T-cell (primary cell): ENCODE measurements at regions not wholly inside any gene's neighbourhood (a gene's known extent, or its start where the extent isn't known, plus 50 kb on each side); places are given as distances from the start of the nearest gene placed in this dataset.

Source experiments
- ATAC-seq, 4 experiments: fragments of 200-7000 bp in 3 of 4; fragments of 150-1000 bp in 1 of 4; cut with Tn5 transposase; replicated peaks in 1 of 4; 1 replicate in 3 of 4; 2 replicates in 1 of 4; pipeline ENCODE4 v1.10.0; 2021; ENCODE audit warnings: moderate library complexity in 3 of 4, mild to moderate bottlenecking in 2 of 4, moderate number of reproducible peaks in 1 of 4
- CTCF ChIA-PET, 2 donors: fragments of 300-600 bp; sonication (Branson Sonifier 250); formaldehyde crosslinking; loops; one replicate each; lab custom pipeline; 2022; ENCODE audit warnings: antibody characterized with exemption in 2 of 2; lab: Charles Lee
- POLR2A ChIA-PET, 2 donors: fragments of 300-600 bp; sonication (Branson Sonifier 250); formaldehyde crosslinking; loops; one replicate each; lab custom pipeline; 2022; ENCODE audit warnings: antibody characterized with exemption in 2 of 2; lab: Charles Lee
- DNase-seq, 35 experiments: peaks; one replicate each; pipeline versions ENCODE4 v3.0.0 to v3.0.0-alpha.2; 2013 to 2023
- H3K27ac ChIP-seq: one replicate; pipeline ENCODE4 v1.5.1; 2013; ENCODE audit warnings: low read length
- H3K27me3 ChIP-seq, 2 experiments: replicated peaks in 1 of 2; 1 replicate in 1 of 2; 2 replicates in 1 of 2; pipeline versions ENCODE4 v1.6.1 to v1.7.0; 2013; ENCODE audit warnings: low read length in 1 of 2, mixed read lengths in 1 of 2; ENCODE audit not compliant: control insufficient read depth in 2 of 2, insufficient read depth in 2 of 2; ENCODE audit errors: extremely low read depth in 1 of 2
- H3K36me3 ChIP-seq, 2 donors: 1 replicate in 1 of 2; 2 replicates in 1 of 2; pipeline versions ENCODE4 v1.6.1 to v1.7.0; 2013; ENCODE audit warnings: low read length in 1 of 2; ENCODE audit not compliant: control insufficient read depth in 2 of 2, insufficient read depth in 1 of 2; ENCODE audit errors: extremely low read depth in 1 of 2
- H3K4me1 ChIP-seq, 2 experiments: 1 replicate in 1 of 2; 2 replicates in 1 of 2; pipeline versions ENCODE4 v1.6.1 to v1.7.0; 2013; ENCODE audit warnings: low read length in 2 of 2, mixed read lengths in 1 of 2; ENCODE audit not compliant: insufficient read depth in 2 of 2, control insufficient read depth in 1 of 2; ENCODE audit errors: extremely low read depth in 1 of 2
- H3K4me3 ChIP-seq, 2 donors: 1 replicate in 1 of 2; 2 replicates in 1 of 2; pipeline versions ENCODE4 v1.5.1 to v1.7.0; 2013; ENCODE audit warnings: mild to moderate bottlenecking in 2 of 2, low read length in 1 of 2, moderate library complexity in 1 of 2; ENCODE audit not compliant: control insufficient read depth in 1 of 2; ENCODE audit errors: extremely low read depth in 1 of 2
- H3K9me3 ChIP-seq: 2 replicates; pipeline ENCODE4 v1.7.0; 2013
- H3K27ac Mint-ChIP-seq, 2 donors: one replicate each; pipeline ENCODE4 v1.8.0; 2020 to 2021; ENCODE audit warnings: mild to moderate bottlenecking in 2 of 2, mixed read lengths in 2 of 2
- H3K27me3 Mint-ChIP-seq, 2 donors: one replicate each; pipeline ENCODE4 v1.8.0; 2021 to 2022; ENCODE audit warnings: mixed read lengths in 2 of 2
- H3K36me3 Mint-ChIP-seq: one replicate; pipeline ENCODE4 v1.8.0; 2021; ENCODE audit warnings: mixed read lengths
- H3K4me1 Mint-ChIP-seq, 3 donors: one replicate each; pipeline ENCODE4 v1.8.0; 2020 to 2022; ENCODE audit warnings: mixed read lengths in 3 of 3, mild to moderate bottlenecking in 1 of 3
- H3K4me3 Mint-ChIP-seq, 3 donors: one replicate each; pipeline ENCODE4 v1.8.0; 2020 to 2022; ENCODE audit warnings: mild to moderate bottlenecking in 3 of 3, mixed read lengths in 3 of 3, moderate library complexity in 3 of 3
- H3K9me3 Mint-ChIP-seq, 3 donors: one replicate each; pipeline ENCODE4 v1.8.0; 2020 to 2022; ENCODE audit warnings: mixed read lengths in 3 of 3
- WGBS: methylation state at CpG from one replicate; pipeline ENCODE4 v1.1.5; 2013; ENCODE audit warnings: missing lambda C conversion rate; ENCODE audit not compliant: insufficient coverage; 5-methylcytosine and 5-hydroxymethylcytosine counted together

- Histone ChIP-seq H3K4me1 (no peaks in the 10 kb centered on the region), H3K27ac (no peak overlapping the region), H3K4me3 (no peak overlapping the region), H3K27me3 (no peaks in the 10 kb centered on the region), H3K36me3 (no peaks in the 10 kb centered on the region), H3K9me3 (no peaks in the 10 kb centered on the region)
- H3K4me3 Mint-ChIP-seq, result no peak overlapping the region
- H3K36me3 Mint-ChIP-seq, result no peaks in the 10 kb centered on the region
- peaks cover 0 to 5% of the 10 kb centered on the region in 2 donors for H3K27me3 Mint-ChIP-seq
- H3K27ac Mint-ChIP-seq, result no peak overlapping the region
- ChIA-PET POLR2A (no interaction called here), CTCF (no interaction called here)
- H3K4me1 Mint-ChIP-seq, result peaks cover 0 to 2% (median 0%) of the 10 kb centered on the region in 3 donors
- no peaks in the 10 kb centered on the region for H3K9me3 Mint-ChIP-seq
- DNase-seq (no peak), ATAC-seq (no peak)
These were observed 98.8 kb upstream of the DST start for GRCh38 chr6:56741472-56741871.

GRCh38 chr6:56739836-56740815, 97.4 kb upstream of the DST start:
- no peak for DNase-seq
- Mint-ChIP-seq H3K27ac (no peak overlapping the region), H3K27me3 (peaks cover 0 to 5% of the 10 kb centered on the region in 2 donors), H3K9me3 (no peaks in the 10 kb centered on the region), H3K4me1 (peaks cover 0 to 2% (median 0%) of the 10 kb centered on the region in 3 donors), H3K36me3 (no peaks in the 10 kb centered on the region), H3K4me3 (no peak overlapping the region)
- ChIA-PET CTCF (no interaction called here), POLR2A (no interaction called here)
- H3K4me3 ChIP-seq, result no peak overlapping the region
- H3K27me3 ChIP-seq, result no peaks in the 10 kb centered on the region
- no peaks in the 10 kb centered on the region for H3K4me1 ChIP-seq
- ATAC-seq, result no peak
- no peaks in the 10 kb centered on the region for H3K36me3 ChIP-seq
- no peak overlapping the region for H3K27ac ChIP-seq
- 98% methylated on average over 8 of the region's 8 CpGs for WGBS
- no peaks in the 10 kb centered on the region for H3K9me3 ChIP-seq

- ChIA-PET CTCF (no interaction called here), POLR2A (no interaction called here)
- Mint-ChIP-seq H3K27me3 (peaks cover 0 to 5% of the 10 kb centered on the region in 2 donors), H3K4me3 (no peak overlapping the region), H3K36me3 (no peaks in the 10 kb centered on the region), H3K4me1 (no peaks in the 10 kb centered on the region), H3K27ac (no peak overlapping the region), H3K9me3 (no peaks in the 10 kb centered on the region)
- no peak overlapping the region for H3K4me3 ChIP-seq
- H3K4me1 ChIP-seq, result no peaks in the 10 kb centered on the region
- DNase-seq, result no peak
- no CpG with 5 or more reads among the region's 4 CpGs for WGBS
- no peaks in the 10 kb centered on the region for H3K36me3 ChIP-seq
- no peaks in the 10 kb centered on the region for H3K9me3 ChIP-seq
- no peak for ATAC-seq
- no peaks in the 10 kb centered on the region for H3K27me3 ChIP-seq
- H3K27ac ChIP-seq, result no peak overlapping the region
These were observed 94.1 kb upstream of the DST start for GRCh38 chr6:56736804-56737203.

GRCh38 chr6:56734335-56734734, 91.6 kb upstream of the DST start:
- H3K9me3 Mint-ChIP-seq, result no peaks in the 10 kb centered on the region
- H3K27me3 Mint-ChIP-seq, result peaks cover 0 to 1% of the 10 kb centered on the region in 2 donors
- Histone ChIP-seq H3K4me3 (no peak overlapping the region), H3K27ac (no peak overlapping the region), H3K27me3 (no peaks in the 10 kb centered on the region), H3K9me3 (no peaks in the 10 kb centered on the region), H3K4me1 (no peaks in the 10 kb centered on the region), H3K36me3 (no peaks in the 10 kb centered on the region)
- H3K4me1 Mint-ChIP-seq, result no peaks in the 10 kb centered on the region
- H3K4me3 Mint-ChIP-seq, result no peak overlapping the region
- H3K36me3 Mint-ChIP-seq, result no peaks in the 10 kb centered on the region
- DNase-seq (no peak), ATAC-seq (no peak)
- no peak overlapping the region for H3K27ac Mint-ChIP-seq
- POLR2A ChIA-PET, result no interaction called here
- no CpG with 5 or more reads among the region's 2 CpGs for WGBS
- CTCF ChIA-PET, result interaction anchor here (0.6 to 0.7 kb wide), 2 partner anchors 10 to 22 kb away, joined by 3 read pairs; no protein-coding TSS in a partner anchor

GRCh38 chr6:56733211-56733697, 90.6 kb upstream of the DST start:
- WGBS, result no CpG with 5 or more reads among the region's 1 CpG
- Histone ChIP-seq H3K4me1 (no peaks in the 10 kb centered on the region), H3K36me3 (no peaks in the 10 kb centered on the region), H3K4me3 (no peak overlapping the region), H3K27me3 (no peaks in the 10 kb centered on the region), H3K27ac (no peak overlapping the region), H3K9me3 (no peaks in the 10 kb centered on the region)
- H3K4me3 Mint-ChIP-seq, result no peak overlapping the region
- DNase-seq (no peak), ATAC-seq (no peak)
- H3K36me3 Mint-ChIP-seq, result no peaks in the 10 kb centered on the region
- CTCF ChIA-PET, result interaction anchor here in 1 of 2 donors (0.7 kb wide), 1 partner anchor 10 kb away, joined by 4 read pairs; no protein-coding TSS in a partner anchor
- POLR2A ChIA-PET, result no interaction called here
- no peaks in the 10 kb centered on the region for H3K9me3 Mint-ChIP-seq
- no peaks in the 10 kb centered on the region for H3K4me1 Mint-ChIP-seq
- H3K27ac Mint-ChIP-seq, result no peak overlapping the region
- peaks cover 0 to 1% of the 10 kb centered on the region in 2 donors for H3K27me3 Mint-ChIP-seq

DNA sequence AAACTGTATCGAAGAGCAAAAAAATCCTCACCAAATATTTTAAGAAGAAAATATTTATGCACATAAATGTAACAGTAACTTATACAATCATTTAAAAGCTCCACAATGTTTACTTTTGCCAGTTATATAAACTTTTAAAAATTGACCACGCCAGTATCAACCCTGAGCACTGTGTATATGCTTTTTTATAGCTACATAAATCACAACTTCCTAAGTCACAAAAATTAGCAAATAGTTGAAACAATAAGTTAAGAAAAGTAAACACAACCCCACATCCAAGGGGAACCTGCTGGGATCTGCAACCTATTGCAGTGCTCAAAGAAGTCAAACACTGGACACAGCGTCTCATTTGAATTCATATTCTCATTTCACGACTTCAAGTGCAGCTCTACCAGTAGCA, 89.8 kb upstream of the DST start:
- Mint-ChIP-seq H3K9me3 (no peaks in the 10 kb centered on the region), H3K4me1 (no peaks in the 10 kb centered on the region), H3K27me3 (peaks cover 0 to 1% of the 10 kb centered on the region in 2 donors), H3K36me3 (no peaks in the 10 kb centered on the region), H3K27ac (no peak overlapping the region), H3K4me3 (no peak overlapping the region)
- ChIA-PET POLR2A (no interaction called here), CTCF (no interaction called here)
- Histone ChIP-seq H3K27me3 (no peaks in the 10 kb centered on the region), H3K4me3 (no peak overlapping the region), H3K27ac (no peak overlapping the region), H3K36me3 (no peaks in the 10 kb centered on the region), H3K4me1 (no peaks in the 10 kb centered on the region), H3K9me3 (no peaks in the 10 kb centered on the region)
- ATAC-seq, result no peak
- 94% methylated on average over 2 of the region's 4 CpGs for WGBS
- no peak for DNase-seq
